ENCODE measurements at regions not wholly inside any gene's neighbourhood (a gene's known extent, or its start where the extent isn't known, plus 50 kb on each side); places are given as distances from the start of the nearest gene placed in this dataset.

- no peak for DNase-seq (ENCODE audit: low read depth)
- no peak for TF ChIP-seq CTCF (IDR thresholded peaks at IDR 0.05; ENCODE audit: control insufficient read depth, extremely low read depth, insufficient read depth)
- H3K4me3 ChIP-seq (ENCODE audit: low read depth, low read length), result no peak overlapping the region
Observed at GRCh38 chr15:70503798-70504298, 259.5 kb downstream of the UACA start.

GRCh38 chr15:70503073-70503745, 260.1 kb downstream of the UACA start:
- H3K4me3 ChIP-seq (ENCODE audit: low read depth, low read length), result no peak overlapping the region
- DNase-seq (ENCODE audit: low read depth), result no peak
- TF ChIP-seq CTCF (IDR thresholded peaks at IDR 0.05; ENCODE audit: control insufficient read depth, extremely low read depth, insufficient read depth), result no peak

GRCh38 chr15:70502529-70502928, 260.8 kb downstream of the UACA start:
- no peak for TF ChIP-seq CTCF (IDR thresholded peaks at IDR 0.05; ENCODE audit: control insufficient read depth, extremely low read depth, insufficient read depth)
- no peak for DNase-seq (ENCODE audit: low read depth)
- no peak overlapping the region for H3K4me3 ChIP-seq (ENCODE audit: low read depth, low read length)

GRCh38 chr15:70501849-70502248, 261.5 kb downstream of the UACA start:
- DNase-seq (ENCODE audit: low read depth), result no peak
- TF ChIP-seq CTCF (IDR thresholded peaks at IDR 0.05; ENCODE audit: control insufficient read depth, extremely low read depth, insufficient read depth), result no peak
- H3K4me3 ChIP-seq (ENCODE audit: low read depth, low read length), result no peak overlapping the region

- TF ChIP-seq CTCF (IDR thresholded peaks at IDR 0.05; ENCODE audit: control insufficient read depth, extremely low read depth, insufficient read depth), result no peak
- no peak for DNase-seq (ENCODE audit: low read depth)
- no peak overlapping the region for H3K4me3 ChIP-seq (ENCODE audit: low read depth, low read length)
Observed at GRCh38 chr15:70501121-70501727, 262.1 kb downstream of the UACA start.

- TF ChIP-seq CTCF (IDR thresholded peaks at IDR 0.05; ENCODE audit: control insufficient read depth, extremely low read depth, insufficient read depth), result no peak
- no peak overlapping the region for H3K4me3 ChIP-seq (ENCODE audit: low read depth, low read length)
- no peak for DNase-seq (ENCODE audit: low read depth)
Observed at GRCh38 chr15:70499791-70500190, 263.6 kb downstream of the UACA start.
